IMR-90 (cell line): ENCODE measurements at regions not wholly inside any gene's neighbourhood (a gene's known extent, or its start where the extent isn't known, plus 50 kb on each side); places are given as distances from the start of the nearest gene placed in this dataset.

Experiments used
- ATAC-seq: fragments of 200-7000 bp; cut with Tn5 transposase; 2 replicates; pipeline ENCODE4 v1.9.1; 2020; ENCODE audit warnings: low read depth, mild to moderate bottlenecking, moderate library complexity
- BruUV-seq: library from RNA; stranded (reverse); fragments of 400-500 nt; replicated peaks from 2 replicates; lab custom pipeline; 2021; lab: Mats Ljungman, UMichigan
- CTCF ChIA-PET: fragments of 300-600 bp; formaldehyde crosslinking; extraction: SDS; loops from one replicate; lab custom pipeline; 2021; ENCODE audit warnings: antibody characterized with exemption; lab: Yijun Ruan, JAX
- POLR2A ChIA-PET: fragments of 300-600 bp; sonication (Branson Sonifier 250); formaldehyde crosslinking; loops from one replicate; lab custom pipeline; 2022; ENCODE audit warnings: antibody characterized with exemption; ENCODE audit not compliant: unreplicated experiment; lab: Charles Lee
- DNase-seq: peaks from one replicate; pipeline ENCODE4 v3.0.0; 2013
- H2AFZ ChIP-seq: replicated peaks from 2 replicates; pipeline ENCODE3; 2013; ENCODE audit warnings: low read length, mild to moderate bottlenecking; ENCODE audit not compliant: poor library complexity
- H2AK5ac ChIP-seq: 2 replicates; pipeline ENCODE4 v1.6.1; 2013; ENCODE audit warnings: low read depth, low read length, inconsistent platforms
- H2AK9ac ChIP-seq: replicated peaks from 2 replicates; pipeline ENCODE3; 2013; ENCODE audit warnings: mild to moderate bottlenecking, low read depth, low read length, moderate library complexity; ENCODE audit not compliant: poor library complexity
- H2BK120ac ChIP-seq: 2 replicates; pipeline ENCODE4 v1.6.1; 2013; ENCODE audit warnings: low read depth, low read length, inconsistent platforms
- H2BK15ac ChIP-seq: 3 replicates; pipeline ENCODE4 v1.6.1; 2013; ENCODE audit warnings: low read depth, low read length, inconsistent platforms
- H2BK20ac ChIP-seq: 2 replicates; pipeline ENCODE4 v1.6.1; 2013; ENCODE audit warnings: low read depth, mild to moderate bottlenecking, inconsistent platforms, low read length, moderate library complexity
- H2BK5ac ChIP-seq: 2 replicates; pipeline ENCODE4 v1.6.1; 2013; ENCODE audit warnings: mild to moderate bottlenecking, low read depth, low read length, inconsistent platforms; ENCODE audit not compliant: poor library complexity, severe bottlenecking
- H3K14ac ChIP-seq: replicated peaks from 2 replicates; pipeline ENCODE4 v1.6.1; 2013; ENCODE audit warnings: low read depth, low read length, inconsistent platforms
- H3K18ac ChIP-seq: 2 replicates; pipeline ENCODE4 v1.6.1; 2013; ENCODE audit warnings: low read depth, low read length, control low read depth
- H3K23ac ChIP-seq: 2 replicates; pipeline ENCODE4 v1.6.1; 2013; ENCODE audit warnings: low read depth, low read length, inconsistent platforms
- H3K27ac ChIP-seq: 2 replicates; pipeline ENCODE4 v1.5.1; 2013; ENCODE audit warnings: mild to moderate bottlenecking, control low read depth, low read length; ENCODE audit not compliant: insufficient read depth
- H3K27me3 ChIP-seq: 2 replicates; pipeline ENCODE4 v1.6.1; 2013; ENCODE audit warnings: low read length; ENCODE audit not compliant: control insufficient read depth, insufficient read depth
- H3K36me3 ChIP-seq: 2 replicates; pipeline ENCODE4 v1.6.1; 2013; ENCODE audit warnings: low read length, mixed read lengths; ENCODE audit not compliant: control insufficient read depth, insufficient read depth
- H3K4ac ChIP-seq: 2 replicates; pipeline ENCODE4 v1.6.1; 2013; ENCODE audit warnings: low read depth, low read length, inconsistent platforms
- H3K4me1 ChIP-seq: 2 replicates; pipeline ENCODE4 v1.6.1; 2013; ENCODE audit warnings: low read length, mixed read lengths; ENCODE audit not compliant: control insufficient read depth, insufficient read depth
- H3K4me2 ChIP-seq: 2 replicates; pipeline ENCODE4 v1.6.1; 2013; ENCODE audit warnings: low read depth, mild to moderate bottlenecking, control low read depth, low read length, moderate library complexity
- H3K4me3 ChIP-seq: 2 replicates; pipeline ENCODE4 v1.5.1; 2013; ENCODE audit warnings: low read depth, mild to moderate bottlenecking, control low read depth, low read length, moderate library complexity; ENCODE audit not compliant: insufficient read depth
- H3K56ac ChIP-seq: 2 replicates; pipeline ENCODE4 v1.6.1; 2013; ENCODE audit warnings: low read length, inconsistent platforms; ENCODE audit not compliant: insufficient read depth; ENCODE audit errors: extremely low read depth
- H3K79me1 ChIP-seq, 2 experiments: 2 replicates each; pipeline ENCODE4 v1.6.1; 2013; ENCODE audit warnings: low read length in 2 of 2, inconsistent platforms in 1 of 2, low read depth in 1 of 2
- H3K9ac ChIP-seq: 2 replicates; pipeline ENCODE4 v1.6.1; 2013; ENCODE audit warnings: low read depth, low read length, control low read depth
- H3K9me1 ChIP-seq: 2 replicates; pipeline ENCODE4 v1.6.1; 2013; ENCODE audit warnings: low read length, inconsistent platforms; ENCODE audit not compliant: insufficient read depth
- H3K9me3 ChIP-seq: 2 replicates; pipeline ENCODE4 v1.6.1; 2013; ENCODE audit warnings: low read length; ENCODE audit not compliant: control insufficient read depth, insufficient read depth
- H4K20me1 ChIP-seq: 2 replicates; pipeline ENCODE4 v1.6.1; 2013; ENCODE audit warnings: low read length, inconsistent platforms; ENCODE audit not compliant: insufficient read depth
- H4K5ac ChIP-seq: 2 replicates; pipeline ENCODE4 v1.6.1; 2013; ENCODE audit warnings: mild to moderate bottlenecking, low read depth, low read length, control low read depth
- H4K8ac ChIP-seq, 2 experiments: 2 replicates each; pipeline ENCODE4 v1.6.1; 2013; ENCODE audit warnings: low read depth in 2 of 2, low read length in 2 of 2, control low read depth in 1 of 2, inconsistent platforms in 1 of 2
- H4K91ac ChIP-seq: 2 replicates; pipeline ENCODE4 v1.6.1; 2013; ENCODE audit warnings: low read depth, low read length, inconsistent platforms; ENCODE audit not compliant: insufficient read depth
- BHLHE40 ChIP-seq: fragments of 150-350 bp; IDR thresholded peaks from 2 replicates; pipeline ENCODE4 v1.6.1; 2016; ENCODE audit warnings: mild to moderate bottlenecking, low read depth, low read length
- ELK1 ChIP-seq: fragments of 150-350 bp; IDR thresholded peaks from 2 replicates; pipeline ENCODE4 v1.6.1; 2016; ENCODE audit warnings: low read depth, mild to moderate bottlenecking, low read length, moderate library complexity, borderline replicate concordance
- FOS ChIP-seq: fragments of 150-350 bp; IDR thresholded peaks from 2 replicates; pipeline ENCODE4 v1.6.1; 2016; ENCODE audit warnings: low read depth, low read length
- RCOR1 ChIP-seq: IDR thresholded peaks from 2 replicates; pipeline ENCODE4 v1.6.1; 2012; ENCODE audit warnings: mild to moderate bottlenecking, low read length, improper control_type of control experiment; ENCODE audit not compliant: insufficient replicate concordance
- RFX5 ChIP-seq: IDR thresholded peaks from 2 replicates; pipeline ENCODE4 v1.8.0; 2012; ENCODE audit warnings: low read depth, mild to moderate bottlenecking, low read length, moderate library complexity
- WGBS, 2 experiments: methylation state at CpG; one replicate each; pipeline versions ENCODE4 v1.1.5 to v1.1.7; 2013; ENCODE audit warnings: missing lambda C conversion rate in 2 of 2; ENCODE audit not compliant: insufficient read length in 1 of 2; ENCODE audit errors: extremely low coverage in 2 of 2; 5-methylcytosine and 5-hydroxymethylcytosine counted together
- dilution Hi-C: fragments of 300-500 bp; cut with HindIII; formaldehyde crosslinking; loops from one replicate; pipeline ENCODE4 v1.14.3; 2018; ENCODE audit warnings: low sequenced_read_pairs; ENCODE audit not compliant: unreplicated experiment
- in situ Hi-C: fragments of 300-500 bp; cut with MboI; formaldehyde crosslinking; loops from 3 replicates; pipeline ENCODE4 v1.14.3; 2019; ENCODE audit warnings: low sequenced_read_pairs, inconsistent platforms, mixed read lengths
- intact Hi-C: fragments of 100-400 bp; cut with micrococcal nuclease; formaldehyde crosslinking; loops from 2 replicates; pipeline ENCODE4 v1.10.0; 2022

GRCh38 chr6:140993515-140993914, 1139.2 kb upstream of the GJE1 start:
- dilution Hi-C loops (no loop called here), intact Hi-C loops (no loop called here), in situ Hi-C loops (no loop called here)
- no peaks in the 10 kb centered on the region for H3K27me3 ChIP-seq
- H3K56ac ChIP-seq: no peak overlapping the region
- no peak for ATAC-seq
- H3K4me1 ChIP-seq: no peaks in the 10 kb centered on the region; the same call in 1 of the 2 replicates
- BruUV-seq: no TSS peak
- no CpG with 5 or more reads among the region's 1 CpG for WGBS, 2 experiments
- no peak overlapping the region for H3K18ac ChIP-seq
- no peak overlapping the region for H4K8ac ChIP-seq
- H3K4me2 ChIP-seq: no peak overlapping the region
- H2BK120ac ChIP-seq: no peak overlapping the region
- no peaks in the 10 kb centered on the region for H3K36me3 ChIP-seq
- H2AK9ac ChIP-seq: no peak overlapping the region
- no peak overlapping the region for H4K91ac ChIP-seq
- no peak overlapping the region for H3K4ac ChIP-seq
- H2AK5ac ChIP-seq: no peak overlapping the region
- no peak overlapping the region for H3K27ac ChIP-seq
- no peaks in the 10 kb centered on the region for H3K79me1 ChIP-seq
- no peak overlapping the region for H3K4me3 ChIP-seq
- no peak overlapping the region for H3K14ac ChIP-seq
- no peak overlapping the region for H2AFZ ChIP-seq
- no peak overlapping the region for H2BK5ac ChIP-seq
- H3K9me1 ChIP-seq: no peaks in the 10 kb centered on the region
- TF ChIP-seq RCOR1 (no peak), ELK1 (no peak), BHLHE40 (no peak), FOS (no peak), RFX5 (no peak)
- POLR2A ChIA-PET: no interaction called here
- H4K5ac ChIP-seq: no peak overlapping the region
- H2BK20ac ChIP-seq: no peak overlapping the region
- no peak overlapping the region for H3K9ac ChIP-seq
- no peak overlapping the region for H3K23ac ChIP-seq
- CTCF ChIA-PET: no interaction called here
- H4K20me1 ChIP-seq: no peaks in the 10 kb centered on the region
- no peak for DNase-seq
- no peak overlapping the region for H2BK15ac ChIP-seq
- H3K9me3 ChIP-seq: no peaks in the 10 kb centered on the region
